HG03442 (cell line): ENCODE measurements at regions not wholly inside any gene's neighbourhood (a gene's known extent, or its start where the extent isn't known, plus 50 kb on each side); places are given as distances from the start of the nearest gene placed in this dataset.

ENCODE experiments used
- ATAC-seq: cut with Tn5 transposase; IDR thresholded peaks from one replicate; pipeline ENCODE4 v1.9.1; 2021; ENCODE audit warnings: mild to moderate bottlenecking, moderate library complexity; ENCODE audit not compliant: unreplicated experiment

DNA sequence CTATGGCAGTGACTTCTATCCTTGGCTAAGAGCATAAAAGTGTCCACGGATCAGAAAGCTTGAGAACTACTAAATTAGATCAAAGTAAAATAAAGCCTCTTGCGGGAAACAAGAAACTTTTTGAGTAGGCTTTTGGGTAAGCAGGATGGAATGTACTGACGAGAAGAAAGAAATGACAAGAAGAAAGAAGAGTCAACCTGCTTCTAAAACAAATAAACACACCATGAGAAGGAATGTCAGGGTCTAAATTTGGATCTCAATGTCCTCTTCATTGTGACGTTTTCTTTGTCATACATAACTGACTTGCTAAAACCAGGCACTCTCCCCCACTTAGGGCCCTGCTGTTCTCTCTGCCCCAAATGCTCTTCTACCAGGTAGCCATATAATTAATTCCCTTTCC, 290.1 kb upstream of the PTGER4 start:
- no peak for ATAC-seq

DNA sequence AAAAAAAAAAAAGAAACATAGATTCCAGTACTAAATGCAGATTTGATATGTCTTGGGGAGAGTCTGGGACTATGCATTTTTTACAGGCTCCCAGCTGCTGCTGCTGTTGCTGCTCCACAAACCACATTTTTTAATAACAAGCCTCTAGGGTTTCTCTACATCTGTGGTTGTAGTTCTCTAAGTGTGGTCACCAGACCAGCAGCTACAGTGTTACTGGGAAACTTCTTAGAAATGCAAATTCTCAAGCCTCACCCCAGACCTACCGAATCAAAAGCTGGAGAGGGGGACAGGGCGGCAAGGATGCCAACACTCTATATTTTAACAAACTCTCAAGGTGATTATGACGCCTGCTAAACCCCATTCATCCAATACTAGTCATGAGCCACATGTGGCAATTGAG, 293.4 kb upstream of the PTGER4 start:
- ATAC-seq = peak; percentile 86

- ATAC-seq = no peak
Measured at GRCh38 chr5:40385544-40385943, 294.2 kb upstream of the PTGER4 start.

- ATAC-seq = no peak
Measured at GRCh38 chr5:40384782-40385390, 294.8 kb upstream of the PTGER4 start.

GRCh38 chr5:40383749-40384651, 295.7 kb upstream of the PTGER4 start:
- peak; percentile 29 for ATAC-seq

- ATAC-seq = no peak
Measured at GRCh38 chr5:40381676-40382363, 297.9 kb upstream of the PTGER4 start.

DNA sequence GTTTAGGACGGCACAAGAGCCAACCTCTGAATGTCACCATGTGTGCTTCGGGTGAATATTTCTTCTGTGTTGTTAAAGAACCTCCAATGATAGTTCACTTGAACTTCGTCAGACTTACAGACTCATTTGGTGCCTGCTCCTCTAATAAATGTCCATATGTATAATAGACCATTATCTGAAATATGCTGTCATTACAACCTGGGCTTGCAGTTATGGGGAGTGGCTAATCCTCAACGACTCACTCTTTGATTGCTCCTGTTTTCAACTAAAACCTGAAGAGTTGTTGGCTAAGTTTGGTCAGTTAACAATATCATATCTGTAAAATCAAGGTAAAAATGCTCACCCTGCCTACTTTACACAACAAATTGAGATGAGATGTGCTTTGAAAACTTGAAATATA, 298.7 kb upstream of the PTGER4 start:
- ATAC-seq = no peak

GRCh38 chr5:40378396-40379177, 301.1 kb upstream of the PTGER4 start:
- peak; percentile 65 for ATAC-seq

GRCh38 chr5:40376566-40376965, 303.1 kb upstream of the PTGER4 start:
- peak; percentile 67 for ATAC-seq

GRCh38 chr5:40374853-40375252, 304.9 kb upstream of the PTGER4 start:
- ATAC-seq = no peak

DNA sequence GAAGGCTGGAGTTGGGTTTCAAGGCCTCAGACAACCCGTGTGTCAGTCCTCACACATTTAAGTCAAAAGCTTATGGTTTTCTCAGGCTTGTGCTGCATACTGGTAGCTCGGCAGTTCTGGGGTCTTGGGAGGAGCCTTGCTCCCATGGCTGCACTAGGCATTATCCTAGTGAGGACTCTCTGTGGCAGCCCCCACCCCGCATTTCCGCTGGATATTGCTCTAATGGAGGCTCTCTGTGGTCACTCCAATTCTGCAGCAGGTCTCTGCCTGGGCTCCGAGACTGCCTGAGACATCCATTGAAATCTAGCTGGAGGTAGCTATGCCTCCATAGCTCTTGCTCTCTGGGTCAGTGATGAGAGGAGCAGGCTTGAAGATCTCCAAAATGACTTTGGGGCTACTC, 311.5 kb upstream of the PTGER4 start:
- no peak for ATAC-seq

DNA sequence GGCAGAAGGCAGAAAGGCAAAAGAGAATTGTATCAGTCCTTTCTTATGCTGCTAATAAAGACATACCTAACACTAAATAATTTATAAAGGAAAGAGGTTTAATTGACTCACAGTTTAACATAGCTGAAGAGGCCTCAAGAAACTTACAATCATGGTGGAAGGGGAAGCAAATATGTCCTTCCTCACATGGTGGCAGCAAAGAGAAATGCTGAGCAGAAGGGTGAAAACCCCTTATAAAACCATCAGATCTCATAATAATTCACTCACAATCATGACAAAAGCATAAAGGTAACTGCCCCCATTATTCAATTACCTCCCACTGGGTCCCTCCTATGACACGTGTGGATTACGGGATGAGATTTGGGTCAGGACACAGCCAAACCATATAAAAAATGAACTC, 312.5 kb upstream of the PTGER4 start:
- no peak for ATAC-seq

DNA sequence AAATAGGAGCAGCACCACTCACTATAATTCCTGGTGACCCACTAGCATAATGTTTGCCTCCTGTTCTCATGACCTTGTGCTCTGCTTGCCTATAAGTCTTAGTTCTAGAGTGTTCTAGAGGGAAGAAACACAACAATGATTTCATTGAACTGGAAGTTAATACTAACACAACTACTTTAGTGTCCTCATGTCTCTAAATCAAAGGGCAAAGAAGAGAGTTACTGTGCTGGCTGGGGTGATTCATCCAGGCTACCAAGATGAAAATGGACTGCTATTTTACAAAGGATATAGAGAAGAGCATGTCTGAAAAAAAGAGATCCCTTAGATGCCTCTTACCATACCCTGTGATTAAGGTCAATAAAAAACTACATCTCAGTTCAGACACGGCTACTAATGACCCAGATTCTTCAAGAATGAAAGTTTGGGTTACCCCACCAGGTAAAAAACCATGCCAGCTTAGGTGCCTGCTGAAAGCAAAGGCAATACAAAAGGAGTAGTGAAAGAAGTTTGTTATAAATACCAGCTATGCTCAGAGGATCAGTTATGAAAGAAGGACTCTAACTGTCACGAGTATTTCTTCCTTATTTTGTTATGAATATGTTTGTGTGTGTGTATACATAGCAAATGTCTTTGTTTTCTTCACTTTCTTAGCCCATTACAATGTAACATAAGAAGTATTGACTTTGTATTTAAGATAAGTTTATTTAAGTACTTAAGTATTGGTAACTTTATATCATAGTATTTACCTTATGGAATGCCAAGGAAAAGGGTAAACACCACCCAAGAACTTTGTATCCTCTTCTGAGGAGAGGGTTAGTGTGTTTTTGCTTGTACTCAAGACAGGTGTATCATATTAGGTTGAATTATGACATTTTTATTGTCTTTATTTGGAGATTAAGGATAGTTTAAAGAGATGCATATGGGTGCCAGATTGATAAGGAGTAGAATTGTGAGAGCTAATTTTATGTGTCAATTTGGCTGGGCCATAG, 314.1 kb upstream of the PTGER4 start:
- ATAC-seq = peak; percentile 87

DNA sequence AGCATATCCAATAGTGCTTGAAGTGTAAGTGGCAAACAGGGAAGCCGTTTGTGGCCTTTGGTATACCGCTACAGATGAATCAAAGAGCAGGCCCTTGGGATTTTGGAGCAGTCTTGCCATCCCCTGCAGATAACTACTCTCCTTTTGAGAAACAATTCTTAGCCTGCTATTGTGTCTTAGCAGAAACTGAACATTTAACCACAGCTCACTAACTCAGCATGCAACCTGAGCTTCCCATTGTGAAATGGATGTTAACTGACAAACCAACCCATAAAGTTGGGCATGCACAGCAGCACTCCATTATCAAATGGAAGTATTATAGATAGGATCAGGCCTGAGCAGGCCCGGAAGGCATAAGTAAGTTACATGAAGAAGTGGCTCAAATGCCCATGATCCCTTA, 315.3 kb upstream of the PTGER4 start:
- ATAC-seq = no peak

DNA sequence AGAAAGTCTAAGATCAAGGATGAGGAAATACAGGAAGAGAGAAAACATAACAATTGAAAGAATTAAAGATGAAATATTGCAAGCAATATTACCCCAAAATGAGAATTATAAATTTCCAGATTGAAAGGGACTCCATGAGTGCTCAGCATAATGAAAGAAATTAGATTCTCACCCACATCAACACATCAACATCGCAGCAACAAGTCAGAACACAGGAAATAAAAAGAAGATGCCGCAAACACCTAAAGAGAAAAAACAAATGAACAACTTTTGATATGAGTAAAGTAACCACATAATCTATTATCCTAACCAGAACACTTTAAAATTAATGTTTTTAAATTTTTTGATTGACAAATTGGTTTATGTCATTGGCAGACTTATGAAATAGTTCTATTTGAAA, 318.3 kb upstream of the PTGER4 start:
- ATAC-seq = no peak

- no peak for ATAC-seq
Measured at GRCh38 chr5:40360685-40361084, 319.0 kb upstream of the PTGER4 start.

DNA sequence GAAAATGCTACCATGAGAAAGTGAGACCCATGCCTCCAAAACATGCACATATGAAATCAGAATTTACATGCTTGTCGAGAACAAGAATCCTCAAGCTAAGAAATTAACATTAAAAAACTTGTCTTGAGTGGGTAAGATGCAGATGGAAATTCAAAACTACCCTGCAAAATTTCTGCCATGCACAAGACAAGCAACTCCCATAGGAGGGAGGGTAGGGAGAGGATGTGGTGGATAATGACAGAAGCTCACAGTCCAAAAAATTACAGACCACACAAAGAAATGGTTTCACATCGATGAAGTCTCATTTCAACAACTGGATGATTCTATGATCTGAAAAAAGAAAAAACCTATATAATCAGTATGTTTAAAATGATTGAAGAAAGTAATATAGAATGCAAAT, 319.9 kb upstream of the PTGER4 start:
- ATAC-seq = no peak

DNA sequence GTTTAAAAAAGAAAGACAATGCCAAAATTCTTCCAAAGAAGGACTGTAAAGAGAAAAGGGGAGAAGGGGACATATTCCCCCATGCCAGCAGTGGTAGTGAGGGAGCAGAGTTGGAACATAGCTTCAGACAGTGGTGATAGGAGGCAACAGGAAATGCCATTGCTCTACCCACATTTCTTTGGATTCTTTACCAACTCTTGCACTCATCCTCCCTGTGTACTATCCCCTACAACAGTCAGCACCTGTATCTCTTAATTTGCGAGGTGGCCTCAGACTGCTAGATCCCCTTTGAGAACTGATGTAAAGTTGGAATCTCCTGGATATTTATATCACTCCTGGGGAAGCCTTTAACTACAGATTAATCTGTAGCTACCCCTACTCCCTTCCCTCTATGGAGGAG, 320.6 kb upstream of the PTGER4 start:
- ATAC-seq = no peak

- ATAC-seq = no peak
Measured at GRCh38 chr5:40356248-40356647, 323.5 kb upstream of the PTGER4 start.

DNA sequence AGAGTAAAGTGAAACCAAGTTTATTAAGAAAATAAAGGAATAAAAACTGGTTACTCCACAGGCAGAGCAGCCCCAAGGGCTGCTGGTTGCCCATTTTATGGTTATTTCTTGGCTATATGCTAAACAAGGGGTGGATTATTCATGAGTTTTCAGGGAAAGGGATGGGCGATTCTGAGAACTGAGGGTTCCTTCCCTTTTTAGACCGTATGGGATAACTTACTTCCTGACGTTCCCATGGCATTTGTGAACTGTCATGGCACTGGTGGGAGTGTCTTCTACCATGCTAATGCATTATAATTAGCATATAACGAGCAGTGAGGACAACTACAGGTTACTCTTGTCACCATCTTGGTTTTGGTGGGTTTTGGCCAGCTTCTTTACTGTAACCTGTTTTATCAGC, 323.9 kb upstream of the PTGER4 start:
- no peak for ATAC-seq
